MM.1S (cell line): ENCODE measurements at regions not wholly inside any gene's neighbourhood (a gene's known extent, or its start where the extent isn't known, plus 50 kb on each side); places are given as distances from the start of the nearest gene placed in this dataset.

Experiments
- CTCF ChIP-seq: fragments of 300-600 bp; sonication (generic); IDR thresholded peaks from 2 replicates; pipeline ENCODE4 v1.5.1; 2016; ENCODE audit warnings: antibody characterized with exemption, low read length, mixed read lengths
- EZH2 ChIP-seq: fragments of 300-600 bp; sonication (generic); optimal IDR thresholded peaks from 2 replicates; pipeline ENCODE3; 2017; ENCODE audit warnings: low read depth, mild to moderate bottlenecking, antibody characterized with exemption, low read length, mixed read lengths

- no peak for TF ChIP-seq CTCF
- no peak for TF ChIP-seq EZH2
These were observed 240.0 kb upstream of the NFE2L3 start for GRCh38 chr7:25911738-25912607.
